Naive B cell (primary cell): ENCODE measurements at regions not wholly inside any gene's neighbourhood (a gene's known extent, or its start where the extent isn't known, plus 50 kb on each side); places are given as distances from the start of the nearest gene placed in this dataset.

Experiments used
- ATAC-seq, 2 donors: fragments of 150-1000 bp; cut with Tn5 transposase; 2 replicates each; pipeline ENCODE4 v1.10.0; 2021; ENCODE audit warnings: low read depth in 2 of 2, mild to moderate bottlenecking in 2 of 2, moderate library complexity in 2 of 2
- DNase-seq: peaks from one replicate; pipeline ENCODE4 v3.0.0; 2022
- H3K27ac Mint-ChIP-seq, 6 donors: one replicate each; pipeline ENCODE4 v1.8.0; 2020 to 2022; ENCODE audit warnings: mild to moderate bottlenecking in 6 of 6, mixed read lengths in 6 of 6, moderate library complexity in 5 of 6, inconsistent platforms in 2 of 6
- H3K27me3 Mint-ChIP-seq, 3 donors: one replicate each; pipeline ENCODE4 v1.8.0; 2021 to 2022; ENCODE audit warnings: mixed read lengths in 3 of 3, mild to moderate bottlenecking in 1 of 3
- H3K36me3 Mint-ChIP-seq, 2 donors: one replicate each; pipeline ENCODE4 v1.8.0; 2020 to 2022; ENCODE audit warnings: mixed read lengths in 2 of 2, inconsistent platforms in 1 of 2, mild to moderate bottlenecking in 1 of 2
- H3K4me1 Mint-ChIP-seq, 3 donors: one replicate each; pipeline ENCODE4 v1.8.0; 2020 to 2022; ENCODE audit warnings: mixed read lengths in 3 of 3, inconsistent platforms in 1 of 3, mild to moderate bottlenecking in 1 of 3, moderate library complexity in 1 of 3
- H3K4me3 Mint-ChIP-seq, 8 donors: one replicate each; pipeline ENCODE4 v1.8.0; 2020 to 2022; ENCODE audit warnings: mild to moderate bottlenecking in 8 of 8, mixed read lengths in 8 of 8, moderate library complexity in 8 of 8, inconsistent platforms in 2 of 8
- H3K9me3 Mint-ChIP-seq, 7 donors: one replicate each; pipeline ENCODE4 v1.8.0; 2020 to 2022; ENCODE audit warnings: mixed read lengths in 7 of 7, mild to moderate bottlenecking in 5 of 7, inconsistent platforms in 2 of 7, moderate library complexity in 1 of 7

- ATAC-seq: no peak
Observed at GRCh38 chr2:166560022-166560421, 66.0 kb upstream of the SCN7A start.

GRCh38 chr2:166550923-166551322 lies 56.9 kb upstream of the SCN7A start:
- peaks cover 0 to 4% (median 0%) of the 10 kb centered on the region in 7 donors for H3K9me3 Mint-ChIP-seq
- ATAC-seq: no peak
- no peak for DNase-seq
- H3K36me3 Mint-ChIP-seq: no peaks in the 10 kb centered on the region
- no peaks in the 10 kb centered on the region for H3K4me1 Mint-ChIP-seq
- no peak overlapping the region for H3K27ac Mint-ChIP-seq
- H3K27me3 Mint-ChIP-seq: peaks cover 0 to 4% (median 0%) of the 10 kb centered on the region in 3 donors
- no peak overlapping the region for H3K4me3 Mint-ChIP-seq

More at GRCh38 chr2:166560022-166560421, 66.0 kb upstream of the SCN7A start:
- H3K9me3 Mint-ChIP-seq: no peaks in the 10 kb centered on the region
- H3K4me1 Mint-ChIP-seq: no peaks in the 10 kb centered on the region
- no peak for DNase-seq
- no peaks in the 10 kb centered on the region for H3K27me3 Mint-ChIP-seq
- no peak overlapping the region for H3K27ac Mint-ChIP-seq
- H3K36me3 Mint-ChIP-seq: no peaks in the 10 kb centered on the region
- H3K4me3 Mint-ChIP-seq: no peak overlapping the region

- H3K9me3 Mint-ChIP-seq: no peaks in the 10 kb centered on the region
- peaks cover 0 to 5% (median 0%) of the 10 kb centered on the region in 3 donors for H3K27me3 Mint-ChIP-seq
- no peak overlapping the region for H3K4me3 Mint-ChIP-seq
Observed at GRCh38 chr2:166545473-166545872, 51.4 kb upstream of the SCN7A start.

More at GRCh38 chr2:166545473-166545872, 51.4 kb upstream of the SCN7A start:
- H3K36me3 Mint-ChIP-seq: no peaks in the 10 kb centered on the region
- ATAC-seq: no peak
- no peaks in the 10 kb centered on the region for H3K4me1 Mint-ChIP-seq
- H3K27ac Mint-ChIP-seq: no peak overlapping the region
- DNase-seq: no peak
